ENCODE measurements at regions not wholly inside any gene's neighbourhood (a gene's known extent, or its start where the extent isn't known, plus 50 kb on each side); places are given as distances from the start of the nearest gene placed in this dataset.

- DNase-seq: no peak
These were observed 323.3 kb upstream of the AJAP1 start for GRCh38 chr1:4330805-4331766.

DNA sequence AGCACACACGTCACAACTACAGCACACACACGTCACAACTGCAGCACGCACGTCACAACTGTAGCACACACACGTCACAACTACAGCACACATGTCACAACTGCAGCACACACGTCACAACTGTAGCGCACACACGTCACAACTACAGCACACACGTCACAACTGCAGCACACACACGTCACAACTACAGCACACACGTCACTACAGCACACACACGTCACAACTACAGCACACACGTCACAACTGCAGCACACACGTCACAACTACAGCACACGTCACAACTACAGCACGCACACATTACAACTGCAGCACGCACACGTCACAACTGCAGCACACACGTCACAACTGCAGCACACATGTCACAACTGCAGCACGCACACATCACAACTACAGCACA lies 322.6 kb upstream of the AJAP1 start:
- DNase-seq: no peak

- DNase-seq: no peak
These were observed 317.9 kb upstream of the AJAP1 start for GRCh38 chr1:4336507-4336906.

DNA sequence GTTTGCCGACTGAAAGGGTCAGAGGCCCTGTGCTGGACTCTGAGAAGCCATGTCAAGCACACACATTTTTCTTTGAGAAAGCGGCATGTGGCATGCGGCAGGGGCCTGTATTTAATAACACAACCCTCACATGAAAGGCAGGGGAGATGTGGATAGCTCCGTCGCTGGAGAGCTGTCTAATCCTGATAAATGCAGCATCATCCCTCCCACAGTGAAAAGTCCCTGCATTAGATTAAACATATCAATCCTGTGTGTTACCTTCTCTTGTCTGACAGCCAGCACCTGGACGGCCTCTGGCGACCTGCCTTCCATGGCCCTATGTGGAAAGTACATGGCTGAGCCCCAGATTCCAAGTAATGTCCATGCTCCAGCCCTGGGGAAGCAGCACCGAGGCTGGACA lies 313.0 kb upstream of the AJAP1 start:
- DNase-seq: no peak

- no peak for DNase-seq
These were observed 310.2 kb upstream of the AJAP1 start for GRCh38 chr1:4344065-4344732.

- DNase-seq: no peak
These were observed 309.3 kb upstream of the AJAP1 start for GRCh38 chr1:4345094-4345493.

DNA sequence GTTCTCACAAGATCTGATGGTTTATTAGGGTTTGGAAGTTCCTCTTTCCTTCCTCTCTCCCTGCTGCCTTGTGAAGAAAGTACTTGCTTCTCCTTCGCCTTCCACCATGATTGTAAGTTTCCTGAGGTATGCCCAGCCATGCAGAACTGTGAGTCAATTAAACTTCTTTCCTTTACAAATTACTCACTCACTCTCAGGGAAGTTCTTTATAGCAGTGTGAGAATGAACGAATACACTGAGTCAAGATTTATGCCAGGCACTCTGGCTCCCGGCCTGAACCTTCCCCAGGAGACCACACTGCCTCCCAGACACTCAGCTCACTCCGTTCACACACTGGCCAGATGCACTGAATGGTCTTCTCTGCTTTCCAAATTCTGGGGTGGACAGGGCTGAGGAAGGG lies 308.3 kb upstream of the AJAP1 start:
- no peak for DNase-seq

GRCh38 chr1:4351453-4351852 lies 303.0 kb upstream of the AJAP1 start:
- no peak for DNase-seq

GRCh38 chr1:4353090-4353856 lies 301.1 kb upstream of the AJAP1 start:
- DNase-seq: no peak

DNA sequence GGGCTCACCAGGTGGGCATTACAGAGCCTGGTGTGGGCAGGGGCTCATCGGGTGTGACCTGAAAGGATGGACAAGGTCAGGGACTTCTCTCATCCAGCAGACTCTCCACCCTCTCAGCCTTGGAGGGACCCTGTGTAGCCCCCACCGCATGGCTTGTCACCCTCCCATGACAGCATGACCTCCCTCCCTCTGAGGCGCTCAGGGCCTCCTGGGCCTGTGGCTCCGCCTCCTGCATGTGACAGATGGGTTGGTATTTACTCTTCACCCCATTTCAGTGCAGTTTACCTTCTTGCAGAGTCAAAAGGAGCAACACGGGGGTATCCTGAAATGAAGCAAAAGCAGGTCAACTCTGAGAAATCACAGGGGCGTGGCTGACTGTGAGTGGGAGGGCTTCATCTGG lies 298.6 kb upstream of the AJAP1 start:
- no peak for DNase-seq

DNA sequence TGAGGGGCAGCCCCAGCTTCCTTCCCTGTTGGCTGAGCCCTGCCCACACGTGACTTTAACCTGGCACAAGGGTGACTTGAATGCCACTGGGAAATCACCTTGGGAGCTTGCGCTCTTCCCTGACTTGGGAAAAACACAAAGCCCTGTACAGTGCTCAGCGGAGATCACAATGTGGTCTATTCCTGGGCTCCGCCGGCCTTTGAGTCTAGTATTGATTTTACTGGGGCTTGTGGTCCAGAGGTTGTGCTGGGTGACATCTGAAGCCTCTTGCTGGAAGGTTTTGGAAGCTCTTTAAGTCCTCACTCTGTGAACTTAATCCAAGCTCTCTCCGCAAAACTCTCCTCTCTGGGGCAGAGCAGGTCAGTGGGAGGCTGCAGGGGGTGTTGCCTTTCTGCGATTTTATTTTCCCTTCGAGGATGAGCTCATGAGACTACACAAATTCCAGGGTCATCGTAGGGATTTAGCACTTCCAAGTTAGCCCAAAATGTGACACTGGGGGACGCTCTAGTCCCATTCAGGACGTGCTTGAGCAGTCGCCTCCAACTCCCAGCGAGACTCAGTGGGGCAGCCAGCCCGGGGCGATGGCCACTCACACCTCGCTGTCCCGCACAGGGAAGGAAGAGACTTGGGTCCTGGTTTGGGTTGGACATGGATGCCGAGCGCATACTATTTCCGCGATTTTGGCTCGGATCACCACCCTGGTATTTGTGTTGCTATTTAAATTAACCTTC lies 291.9 kb upstream of the AJAP1 start:
- DNase-seq: no peak

GRCh38 chr1:4366091-4366490 lies 288.3 kb upstream of the AJAP1 start:
- no peak for DNase-seq

DNA sequence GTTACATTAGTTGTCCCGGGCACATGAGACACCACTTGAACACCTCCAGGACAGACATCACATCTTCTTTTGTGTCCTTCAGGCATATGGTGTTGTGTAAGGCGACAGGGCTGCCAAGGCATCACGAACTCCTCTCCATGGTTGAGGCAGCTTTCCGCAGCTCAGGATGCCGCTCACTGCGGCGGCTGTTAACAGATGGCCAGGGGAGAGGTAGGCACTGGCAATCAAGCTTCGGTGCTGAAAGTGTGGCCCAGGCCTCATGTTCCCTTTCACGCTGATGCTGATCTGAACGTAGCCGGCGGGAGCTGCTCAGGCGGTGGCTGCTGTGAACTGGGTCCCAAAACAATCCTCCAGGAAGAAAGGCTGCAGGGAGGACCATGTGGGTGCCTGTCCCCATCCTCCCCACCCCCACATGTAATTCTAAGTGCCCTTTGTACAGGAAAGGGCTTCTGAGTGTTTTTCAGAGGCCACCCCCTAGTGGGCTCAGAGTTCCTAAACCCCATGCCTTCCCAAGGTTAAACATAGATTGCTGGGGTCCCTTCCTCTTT lies 287.1 kb upstream of the AJAP1 start:
- DNase-seq: no peak

DNA sequence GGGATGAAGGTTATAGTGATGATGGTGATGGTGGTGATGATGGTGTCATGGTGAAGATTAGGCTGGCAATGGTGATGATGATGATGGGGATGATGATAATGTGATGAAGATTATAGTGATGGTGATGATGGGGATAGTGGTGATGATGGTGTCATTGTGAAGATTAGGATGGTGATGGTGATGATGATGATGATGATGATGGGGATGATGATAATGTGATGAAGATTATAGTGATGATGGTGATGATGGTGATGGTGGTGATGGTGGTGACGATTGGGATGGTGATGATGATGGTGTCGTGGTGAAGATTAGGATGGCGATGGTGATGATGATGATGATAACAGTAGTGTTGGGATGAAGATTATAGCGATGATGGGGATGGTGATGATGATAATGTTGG lies 285.1 kb upstream of the AJAP1 start:
- no peak for DNase-seq

DNA sequence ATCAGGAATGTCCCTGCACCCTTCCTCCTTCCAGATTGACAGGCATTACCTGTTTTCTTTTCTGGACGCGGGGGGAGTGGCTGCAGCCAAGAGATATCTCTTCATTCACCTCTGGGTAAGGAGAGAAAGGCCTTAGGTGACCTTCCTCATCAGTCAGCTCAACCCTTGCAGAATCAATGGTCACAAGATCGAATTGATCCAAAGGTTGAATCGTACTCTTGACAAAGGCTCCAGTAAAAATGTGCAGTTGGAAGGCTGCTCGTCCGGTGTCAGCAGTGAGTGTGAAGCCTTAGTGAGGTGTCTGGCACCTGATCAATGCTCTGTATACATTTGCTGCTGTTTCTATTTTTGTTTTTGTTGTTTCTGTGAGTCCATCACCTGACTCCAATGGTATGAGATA lies 282.6 kb upstream of the AJAP1 start:
- DNase-seq: no peak

- no peak for DNase-seq
These were observed 278.6 kb upstream of the AJAP1 start for GRCh38 chr1:4375812-4376211.

DNA sequence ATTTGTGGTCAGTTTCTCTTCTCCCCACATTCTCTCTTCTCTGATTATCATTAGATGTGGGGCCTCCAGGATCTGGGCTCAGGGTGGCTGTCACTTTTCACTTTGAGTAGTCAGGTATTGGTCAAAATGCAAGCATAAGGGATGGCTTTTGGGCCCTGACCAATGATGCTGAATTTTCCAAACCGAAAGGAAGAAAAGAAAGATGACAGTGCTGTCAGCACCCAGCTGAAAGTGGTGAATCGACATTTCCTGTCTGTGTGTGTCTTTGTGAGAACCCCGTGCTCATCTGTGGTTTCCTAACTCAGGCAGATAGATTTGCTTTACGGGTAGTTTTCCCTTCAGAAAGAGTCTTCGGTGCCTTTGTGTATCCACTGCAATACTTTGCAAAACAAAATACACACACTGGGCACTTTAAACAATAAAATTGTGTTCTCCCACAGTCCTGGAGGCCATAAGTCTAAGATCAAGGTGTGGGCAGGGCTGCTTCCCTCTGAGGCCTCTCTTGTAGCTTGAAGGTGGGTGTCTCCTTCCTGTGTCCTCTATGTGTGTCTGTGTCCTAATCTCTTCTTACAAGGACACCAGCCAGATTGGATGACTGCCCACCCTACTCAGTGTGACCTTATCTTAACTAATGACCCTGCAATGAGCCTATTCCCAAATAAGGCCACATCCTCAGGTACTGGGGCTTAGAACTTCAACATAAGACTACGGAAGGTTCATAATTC lies 274.8 kb upstream of the AJAP1 start:
- DNase-seq: no peak

DNA sequence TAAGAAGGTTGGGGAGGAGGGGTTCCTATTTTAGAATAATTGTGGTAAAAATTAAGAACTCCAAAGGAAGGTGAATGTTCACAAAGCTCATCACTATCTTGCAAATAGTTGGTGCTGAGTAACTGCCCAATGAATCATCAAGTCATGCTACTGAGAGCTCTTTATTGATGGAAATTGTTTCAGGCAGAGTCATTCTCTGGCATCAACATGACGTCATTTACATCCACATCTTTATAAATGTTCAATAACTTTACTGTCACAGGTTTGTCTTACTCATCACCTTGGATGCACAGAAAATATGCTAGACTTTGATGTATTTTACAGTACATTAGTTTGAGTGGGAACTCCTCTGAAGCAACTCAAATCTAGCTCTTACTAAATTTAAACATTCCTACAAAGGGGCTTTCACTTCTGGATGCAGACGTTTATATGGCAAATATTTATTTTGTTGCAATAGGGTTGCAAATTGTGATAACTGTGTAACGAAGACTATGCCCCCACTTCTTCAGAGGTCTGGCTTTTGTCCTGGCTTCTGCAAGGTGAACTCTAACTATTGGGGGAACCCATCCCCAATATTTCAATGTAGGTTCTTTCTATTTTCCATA lies 273.7 kb upstream of the AJAP1 start:
- DNase-seq: no peak

DNA sequence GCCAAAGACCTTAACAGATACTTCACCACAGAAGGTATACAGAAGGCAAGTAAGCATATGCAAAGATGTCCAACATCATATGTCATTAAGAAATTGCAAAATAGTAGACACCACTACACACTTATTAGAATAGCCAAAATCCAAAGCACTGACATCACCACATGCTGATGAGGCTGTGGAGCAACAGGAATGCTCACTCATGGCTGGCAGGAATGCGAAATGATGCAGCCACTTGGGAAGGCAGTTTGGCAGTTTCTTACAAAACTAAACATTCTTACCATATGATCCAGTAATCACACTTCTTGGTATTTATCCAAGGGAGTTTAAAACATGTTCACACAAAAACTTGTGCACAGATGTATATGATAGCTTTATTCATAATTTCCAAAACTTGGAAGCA lies 261.2 kb upstream of the AJAP1 start:
- DNase-seq: no peak

DNA sequence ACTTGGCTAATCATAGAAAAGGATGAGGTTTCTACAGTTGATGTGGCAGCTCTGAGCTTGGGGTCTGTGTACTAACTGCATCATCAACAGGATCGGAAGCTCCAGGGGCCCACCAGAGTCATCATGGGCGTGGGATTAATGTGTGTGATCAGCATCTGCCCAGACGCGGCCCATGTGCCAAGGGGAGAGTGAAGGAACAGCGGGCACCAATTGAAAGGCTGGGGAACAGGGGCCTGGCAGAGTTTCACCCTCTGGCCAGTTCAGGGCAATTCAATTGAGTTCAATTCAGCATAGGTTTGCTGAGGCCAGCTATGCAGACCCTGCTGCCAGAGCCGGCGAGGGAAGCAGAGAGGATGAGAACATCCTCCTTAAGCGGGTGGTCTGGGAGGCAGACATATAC lies 260.0 kb upstream of the AJAP1 start:
- no peak for DNase-seq

- DNase-seq: no peak
These were observed 259.3 kb upstream of the AJAP1 start for GRCh38 chr1:4395158-4395557.

DNA sequence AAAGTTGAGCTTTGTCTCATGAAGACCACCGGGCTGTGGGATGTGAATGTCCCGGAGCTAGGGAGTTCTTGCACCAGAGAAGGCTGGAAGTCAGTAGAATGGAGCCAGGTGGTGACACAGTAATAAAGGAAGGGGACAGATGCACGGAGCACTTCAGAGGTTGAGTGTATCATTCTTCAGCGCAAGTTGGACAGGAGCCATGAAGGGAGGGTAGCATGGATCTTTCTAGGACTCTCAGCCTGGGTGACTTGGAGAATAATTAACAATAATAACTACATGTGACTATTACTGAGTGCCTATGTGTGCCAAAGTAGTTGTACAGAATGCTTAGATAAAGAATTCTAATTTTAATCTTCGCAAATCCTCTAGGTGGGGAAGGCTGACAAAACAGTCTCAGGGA lies 258.7 kb upstream of the AJAP1 start:
- no peak for DNase-seq

Data from activated naive CD4-positive, alpha-beta T cell treated with Interleukin-2 at 50 U/mL for 16 hours (primary cell).